Skeletal muscle cell (primary cell): ENCODE measurements at regions not wholly inside any gene's neighbourhood (a gene's known extent, or its start where the extent isn't known, plus 50 kb on each side); places are given as distances from the start of the nearest gene placed in this dataset.

ENCODE experiments used
- DNase-seq: peaks from one replicate; pipeline ENCODE4 v3.0.0-alpha.2; 2010; ENCODE audit warnings: low read depth
- H3K4me3 ChIP-seq: 2 replicates; pipeline ENCODE4 v1.5.1; 2011; ENCODE audit warnings: low read depth, mild to moderate bottlenecking, control low read depth, low read length, moderate library complexity

- DNase-seq = peak; percentile 78
- H3K4me3 ChIP-seq = no peak overlapping the region
Observed at GRCh38 chr2:224268441-224268840, 133.5 kb downstream of the FAM124B start.

DNA sequence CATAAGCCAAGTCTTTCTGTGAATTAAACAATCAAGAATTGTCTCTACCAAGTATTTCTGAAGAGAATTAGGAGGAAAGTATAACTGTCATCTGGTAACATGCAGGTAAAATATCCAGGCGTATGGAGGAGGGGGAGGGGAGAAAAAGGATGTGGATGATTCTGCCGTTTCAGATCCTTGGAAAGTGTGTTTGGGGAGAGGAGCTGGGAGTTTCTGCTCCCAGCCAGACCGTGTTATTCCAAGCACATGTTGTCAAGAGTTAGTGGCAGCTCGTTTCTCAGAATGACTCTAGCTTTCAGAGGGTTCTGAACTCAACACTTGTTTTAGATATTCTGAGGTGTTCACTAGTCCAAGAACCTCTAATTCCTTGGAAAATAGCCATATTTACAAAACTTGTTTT lies 137.6 kb downstream of the FAM124B start:
- no peak for DNase-seq
- no peak overlapping the region for H3K4me3 ChIP-seq

GRCh38 chr2:224263571-224264043 lies 138.3 kb downstream of the FAM124B start:
- H3K4me3 ChIP-seq = no peak overlapping the region
- no peak for DNase-seq

GRCh38 chr2:224261326-224261725 lies 140.6 kb downstream of the FAM124B start:
- DNase-seq = no peak
- no peak overlapping the region for H3K4me3 ChIP-seq

DNA sequence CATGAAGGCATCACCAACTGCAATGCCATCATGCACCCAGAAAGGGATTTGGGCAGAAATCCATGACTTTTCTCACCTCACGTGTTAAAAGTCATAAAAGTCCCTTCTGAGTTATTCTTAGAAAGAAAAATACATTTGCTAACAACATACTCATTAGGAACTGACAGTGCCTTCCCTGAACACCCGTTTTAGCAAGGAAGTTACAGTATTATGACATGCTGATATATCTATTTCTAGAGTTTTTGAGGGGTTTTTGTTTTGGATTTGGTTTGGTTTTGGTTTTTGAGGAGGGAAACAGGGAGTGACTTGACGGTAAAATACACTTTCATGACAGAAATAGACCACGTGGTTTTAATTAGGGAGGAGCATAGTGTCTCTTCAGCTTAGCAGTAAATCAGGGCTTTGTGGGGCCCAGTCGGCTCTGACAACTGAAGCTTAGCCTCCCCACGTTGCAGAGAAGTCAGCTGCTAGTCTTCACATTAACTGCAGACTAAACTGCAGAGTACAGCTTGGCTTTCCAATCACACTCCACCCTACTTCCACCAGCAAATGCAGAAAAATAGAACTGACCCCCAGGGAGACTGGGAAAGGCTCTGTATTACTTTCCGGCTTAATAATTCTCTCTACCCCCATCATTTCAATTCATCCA lies 141.4 kb downstream of the FAM124B start:
- DNase-seq = peak; percentile 31
- no peak overlapping the region for H3K4me3 ChIP-seq

- no peak for DNase-seq
- H3K4me3 ChIP-seq = no peak overlapping the region
Observed at GRCh38 chr2:224259831-224260230, 142.1 kb downstream of the FAM124B start.

DNA sequence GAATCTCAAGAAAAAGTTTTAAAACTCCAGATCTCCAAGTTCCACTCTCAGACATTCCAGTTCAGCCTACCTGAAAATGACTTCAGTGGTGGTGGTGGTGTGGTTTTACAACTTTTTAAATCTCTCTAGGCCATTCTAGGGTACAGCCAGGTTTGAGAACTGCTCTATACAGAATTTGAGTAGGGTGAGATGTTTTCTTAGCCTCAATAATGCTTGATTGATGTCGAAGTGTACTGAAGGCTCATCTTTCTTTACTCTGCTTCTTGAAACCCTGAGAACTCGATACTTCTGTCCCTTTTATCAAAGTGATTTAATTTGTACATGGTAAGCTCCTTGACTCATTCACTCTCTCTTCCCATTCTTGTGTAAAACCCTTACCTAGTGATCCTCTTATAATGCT lies 143.8 kb downstream of the FAM124B start:
- DNase-seq = no peak
- no peak overlapping the region for H3K4me3 ChIP-seq

GRCh38 chr2:224257156-224257555 lies 144.8 kb downstream of the FAM124B start:
- no peak overlapping the region for H3K4me3 ChIP-seq
- DNase-seq = no peak

- DNase-seq = no peak
- H3K4me3 ChIP-seq = no peak overlapping the region
Observed at GRCh38 chr2:224253464-224253863, 148.4 kb downstream of the FAM124B start.

DNA sequence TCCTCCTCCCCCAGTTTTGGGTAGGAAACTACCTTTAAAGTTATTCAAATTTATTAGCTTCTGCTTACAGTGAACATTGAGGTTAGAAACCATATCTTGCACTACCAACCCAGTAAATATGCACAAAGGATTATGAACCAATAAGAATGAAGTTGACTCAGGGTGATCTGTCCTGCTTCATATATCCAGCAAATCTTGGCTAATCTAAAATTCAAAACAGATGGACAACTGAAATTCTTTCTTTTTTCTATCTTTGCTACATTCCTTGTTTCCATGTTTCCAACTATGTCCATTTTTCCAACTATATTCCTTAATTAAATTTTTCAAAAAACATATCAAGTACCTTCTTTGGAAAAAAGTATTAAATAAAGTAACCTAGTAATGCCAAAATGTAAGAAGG lies 149.3 kb downstream of the FAM124B start:
- DNase-seq = peak; percentile 24
- no peak overlapping the region for H3K4me3 ChIP-seq

- H3K4me3 ChIP-seq = no peak overlapping the region
- DNase-seq = no peak
Observed at GRCh38 chr2:224248944-224249371, 152.9 kb downstream of the FAM124B start.

- no peak for DNase-seq
- H3K4me3 ChIP-seq = no peak overlapping the region
Observed at GRCh38 chr2:224242561-224242960, 159.3 kb downstream of the FAM124B start.

GRCh38 chr2:224241812-224242211 lies 160.1 kb downstream of the FAM124B start:
- no peak overlapping the region for H3K4me3 ChIP-seq
- DNase-seq = no peak

- no peak for DNase-seq
- H3K4me3 ChIP-seq = no peak overlapping the region
Observed at GRCh38 chr2:224241001-224241400, 160.9 kb downstream of the FAM124B start.

GRCh38 chr2:224223851-224224555 lies 177.9 kb downstream of the FAM124B start:
- no peak overlapping the region for H3K4me3 ChIP-seq
- no peak for DNase-seq

GRCh38 chr2:224222974-224223373 lies 178.9 kb downstream of the FAM124B start:
- no peak overlapping the region for H3K4me3 ChIP-seq
- no peak for DNase-seq

DNA sequence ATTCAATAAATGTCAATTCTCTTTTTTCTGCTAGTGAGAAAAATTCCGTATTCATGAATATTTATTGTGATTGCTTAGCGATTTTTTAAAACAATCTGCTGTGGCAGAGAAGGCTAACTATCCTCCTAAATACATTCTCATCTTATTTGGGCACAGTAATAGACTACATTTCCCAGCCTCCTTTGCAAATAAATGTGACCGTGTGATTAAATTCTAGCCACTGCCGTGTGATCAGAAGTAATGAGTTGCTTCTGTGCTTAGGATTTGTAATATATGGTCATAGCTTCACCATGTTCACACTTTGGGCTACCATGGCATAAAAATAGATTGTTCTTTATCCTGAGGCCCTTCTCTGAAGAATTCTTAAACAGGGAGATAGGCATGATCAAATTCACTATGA lies 179.6 kb downstream of the FAM124B start:
- no peak for DNase-seq
- no peak overlapping the region for H3K4me3 ChIP-seq

GRCh38 chr2:224221455-224221913 lies 180.4 kb downstream of the FAM124B start:
- DNase-seq = peak; percentile 82
- no peak overlapping the region for H3K4me3 ChIP-seq

DNA sequence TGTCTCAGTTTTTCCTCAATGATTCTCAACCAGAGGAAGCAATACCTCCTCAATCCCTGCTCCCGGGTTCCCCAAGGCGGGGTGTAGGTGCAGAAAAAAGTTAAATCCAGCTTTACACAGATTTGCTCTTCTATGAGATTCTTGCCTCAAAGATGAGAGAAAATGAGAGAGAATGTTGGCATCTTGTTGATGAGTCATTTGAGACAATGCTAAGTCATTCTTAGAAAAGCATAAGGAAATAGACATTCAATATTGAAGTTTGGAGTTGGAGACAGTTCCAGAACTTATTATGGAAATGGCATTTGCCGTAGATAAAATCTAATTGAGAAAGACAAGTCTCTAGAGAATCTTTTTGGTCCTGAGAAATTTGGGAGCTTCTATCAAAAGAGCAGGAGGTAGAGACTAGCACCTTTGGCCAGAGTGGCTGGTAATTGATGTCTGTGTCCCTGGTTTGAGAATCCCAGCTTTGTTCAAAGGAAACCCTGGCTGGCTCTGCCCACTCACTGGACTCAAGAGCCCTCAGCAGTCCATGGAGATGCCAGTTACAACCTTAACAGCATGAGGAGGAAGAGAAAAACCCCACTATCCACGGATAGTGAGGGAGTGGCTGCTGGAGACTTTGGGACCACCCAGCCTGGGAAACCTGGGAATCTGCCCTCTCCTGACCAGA lies 181.2 kb downstream of the FAM124B start:
- no peak for DNase-seq
- no peak overlapping the region for H3K4me3 ChIP-seq

GRCh38 chr2:224219781-224220180 lies 180.7 kb upstream of the SERPINE2 start:
- H3K4me3 ChIP-seq = no peak overlapping the region
- no peak for DNase-seq
